GM18519 (cell line): ENCODE measurements at regions not wholly inside any gene's neighbourhood (a gene's known extent, or its start where the extent isn't known, plus 50 kb on each side); places are given as distances from the start of the nearest gene placed in this dataset.
"Not testable (repeated sequence)": the region's sequence is repeated elsewhere in the genome, so short reads cannot be mapped to it uniquely, and the experiment has no call there.

ENCODE experiments used
- ATAC-seq: cut with Tn5 transposase; IDR thresholded peaks from one replicate; pipeline ENCODE4 v1.9.1; 2021; ENCODE audit warnings: mild to moderate bottlenecking, moderate library complexity; ENCODE audit not compliant: unreplicated experiment, low FRiP score

DNA sequence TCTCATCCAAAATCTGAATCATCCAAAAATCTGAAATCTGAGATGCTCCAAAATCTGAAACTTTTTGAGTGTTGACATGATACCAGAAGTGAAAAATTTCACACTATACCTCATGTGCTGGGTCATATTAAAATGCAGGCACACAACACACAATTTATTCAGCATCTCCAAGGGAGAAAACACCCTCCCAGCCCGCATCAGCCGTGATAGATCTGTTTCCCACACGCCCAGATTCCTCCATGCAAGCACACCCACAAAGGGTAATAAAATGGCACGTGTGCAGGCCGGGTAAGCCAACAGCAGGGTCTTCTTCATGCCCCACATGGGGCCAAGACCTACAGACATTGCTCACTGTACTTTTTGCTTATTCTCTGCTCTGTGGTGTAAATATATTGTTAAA lies 173.1 kb upstream of the FERD3L start:
- ATAC-seq = no peak

DNA sequence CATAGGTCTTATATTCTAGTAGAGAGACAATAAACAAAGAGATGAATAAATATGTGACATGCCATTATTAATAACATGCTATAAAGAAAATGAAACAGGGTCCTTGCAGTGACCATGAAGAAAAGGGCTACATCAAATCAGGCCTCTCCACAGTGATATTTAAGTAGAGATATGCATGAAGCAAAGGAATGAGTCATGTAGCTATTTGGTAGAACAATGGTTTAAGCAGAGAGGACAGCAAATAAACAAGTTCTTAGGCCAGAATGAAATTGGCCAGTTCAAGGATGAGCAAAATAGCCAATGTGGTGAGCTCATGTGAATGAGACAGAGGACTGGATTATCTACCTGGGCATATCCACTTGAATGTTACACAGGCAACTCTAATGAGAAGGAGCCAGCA lies 172.2 kb upstream of the FERD3L start:
- no peak for ATAC-seq

DNA sequence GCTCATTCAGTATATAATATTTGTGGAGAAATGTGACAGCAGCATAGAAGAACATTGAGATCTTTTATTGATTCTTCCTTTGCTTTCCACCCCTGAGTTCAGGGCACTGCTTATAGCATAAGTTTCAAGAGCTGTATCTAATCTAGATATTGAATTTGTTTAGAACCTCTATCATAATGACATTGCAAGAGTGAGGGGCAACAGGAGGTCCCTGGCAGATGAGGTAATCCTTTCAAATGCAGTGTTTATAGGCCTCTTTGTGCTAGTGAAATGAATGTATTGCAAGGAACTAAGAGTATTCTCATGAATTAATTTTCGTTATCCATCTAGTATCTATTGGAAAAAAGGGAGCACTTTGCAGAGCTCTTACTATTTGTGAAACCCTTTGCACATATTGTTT lies 167.2 kb upstream of the FERD3L start:
- ATAC-seq = no peak

DNA sequence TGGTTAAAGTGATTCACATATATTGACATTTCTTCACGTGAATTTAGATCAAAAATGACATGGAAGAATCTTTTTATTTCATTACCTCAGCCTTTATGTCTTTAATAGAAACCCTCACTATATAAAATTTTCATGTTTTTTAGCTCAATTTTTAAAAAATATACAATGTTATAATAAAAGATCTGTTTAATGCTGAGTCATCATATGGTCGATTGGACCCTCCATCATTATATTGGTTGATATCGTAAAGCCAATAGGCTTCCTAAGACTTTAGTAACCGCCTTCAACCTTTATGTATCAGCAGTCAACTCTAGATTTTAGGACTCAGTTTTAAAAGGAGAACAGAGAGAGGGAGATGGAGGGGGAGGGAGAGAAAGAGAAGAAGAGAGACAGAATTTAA lies 162.3 kb upstream of the FERD3L start:
- no peak for ATAC-seq

DNA sequence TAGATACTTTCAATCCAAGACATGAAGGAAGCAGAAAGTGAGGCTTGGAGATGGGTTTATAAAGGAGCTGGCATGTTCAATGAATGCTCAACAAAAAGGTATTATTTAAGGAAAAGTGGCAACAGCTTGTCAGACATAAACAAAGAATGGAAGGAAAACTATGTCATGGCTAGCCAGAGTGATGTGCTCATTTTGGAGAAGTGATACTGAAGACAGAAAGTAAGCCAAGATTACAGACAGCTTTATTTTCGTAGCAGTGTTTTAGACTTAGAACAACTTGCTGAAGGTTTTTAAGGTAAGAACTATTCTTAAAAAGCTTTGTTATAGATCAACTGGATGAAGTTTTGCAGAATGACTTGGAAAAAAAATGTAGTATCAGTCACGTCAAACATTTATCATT lies 160.5 kb upstream of the FERD3L start:
- ATAC-seq = peak; percentile 58

DNA sequence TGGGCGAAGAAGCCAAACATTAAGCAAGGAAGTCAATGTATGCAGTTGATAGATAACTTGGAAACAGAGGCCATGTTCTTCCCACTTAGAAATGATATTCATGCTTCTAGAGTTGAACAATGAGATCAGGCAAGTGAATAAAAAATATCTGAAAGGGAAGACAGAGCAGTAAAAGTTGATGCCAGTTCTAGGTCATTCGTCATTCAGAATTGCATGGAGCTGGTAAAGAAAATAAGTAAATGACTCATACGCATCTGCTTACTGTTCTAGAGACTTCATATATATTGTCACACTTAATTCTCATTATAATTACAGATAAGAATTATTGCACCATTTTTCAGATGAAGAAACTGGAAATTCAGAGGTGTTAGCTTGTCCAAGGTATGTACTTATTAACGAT lies 158.9 kb upstream of the FERD3L start:
- no peak for ATAC-seq

DNA sequence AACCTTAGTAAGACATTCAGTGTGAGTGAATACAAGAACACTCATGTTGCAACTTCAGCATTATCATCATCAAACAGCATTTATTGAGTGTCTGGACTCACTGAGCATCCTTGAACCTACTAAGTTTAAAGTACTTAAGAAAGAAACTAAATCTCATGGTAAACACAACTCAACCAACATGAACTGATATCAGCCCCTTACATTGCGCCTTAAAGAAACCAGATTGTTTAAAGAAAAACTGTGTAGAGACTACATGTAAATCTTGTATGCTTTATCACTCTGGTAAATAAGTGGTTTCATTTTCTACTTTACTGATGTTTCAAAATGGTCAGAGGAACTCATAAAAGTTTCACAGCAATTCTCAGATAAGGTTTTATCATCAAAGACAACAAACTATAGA lies 157.5 kb upstream of the FERD3L start:
- ATAC-seq = no peak

DNA sequence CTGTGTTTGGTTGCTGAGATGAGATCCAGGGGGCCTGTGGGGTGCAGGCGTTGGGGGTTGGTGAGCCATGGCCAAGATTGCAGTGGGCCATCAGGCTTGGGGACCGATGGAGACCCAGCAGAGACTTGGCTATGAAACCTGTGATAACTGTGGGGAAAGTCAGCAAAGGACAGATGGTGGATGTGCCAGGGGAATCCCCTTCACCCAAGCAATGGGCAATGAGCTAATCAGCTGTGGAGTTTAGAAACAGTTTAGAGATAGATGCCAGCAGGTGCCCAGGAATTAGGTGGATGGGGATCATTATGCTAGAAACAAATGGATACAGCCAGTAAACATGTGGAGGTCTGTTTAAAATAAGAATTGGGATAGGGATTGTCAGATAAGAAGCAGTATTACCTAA lies 151.4 kb upstream of the FERD3L start:
- ATAC-seq = no peak

DNA sequence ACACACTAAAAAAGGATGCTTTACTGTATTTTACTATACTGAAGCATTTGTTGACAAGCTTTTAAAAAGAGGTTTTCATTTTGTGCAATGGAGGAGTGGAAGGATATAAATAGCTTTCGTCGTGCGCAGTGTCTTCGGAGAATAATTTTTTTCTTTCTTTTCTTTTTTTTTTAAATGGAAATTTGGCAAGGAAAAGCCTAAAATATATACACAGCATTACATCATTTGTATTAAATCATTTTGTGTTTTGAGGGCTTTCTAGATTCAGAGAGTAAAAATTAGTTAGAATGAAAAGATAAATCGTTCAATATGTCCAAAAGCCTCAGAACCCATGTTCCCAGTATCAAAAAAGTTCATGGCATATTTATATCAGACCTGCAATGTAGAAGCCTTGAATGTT lies 150.2 kb upstream of the FERD3L start:
- ATAC-seq = no peak

DNA sequence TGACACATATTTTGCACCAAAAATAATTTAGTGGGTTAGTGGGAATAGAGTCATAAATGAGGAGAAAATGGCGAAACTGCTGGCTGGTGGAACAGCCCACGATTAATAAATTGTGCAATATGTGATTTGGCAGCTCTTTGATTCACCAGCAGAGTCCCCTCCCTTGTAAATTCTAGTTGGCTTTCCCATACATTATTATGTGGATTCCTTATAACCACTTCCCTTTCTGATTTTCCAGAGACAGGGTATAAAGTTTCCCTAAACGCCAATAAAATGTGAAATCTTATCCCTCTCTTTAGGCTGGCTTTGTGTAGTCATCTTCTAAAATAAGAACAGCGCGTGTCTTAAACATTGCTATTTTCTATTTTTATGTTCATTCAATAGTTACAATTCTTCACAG lies 149.4 kb upstream of the FERD3L start:
- no peak for ATAC-seq

DNA sequence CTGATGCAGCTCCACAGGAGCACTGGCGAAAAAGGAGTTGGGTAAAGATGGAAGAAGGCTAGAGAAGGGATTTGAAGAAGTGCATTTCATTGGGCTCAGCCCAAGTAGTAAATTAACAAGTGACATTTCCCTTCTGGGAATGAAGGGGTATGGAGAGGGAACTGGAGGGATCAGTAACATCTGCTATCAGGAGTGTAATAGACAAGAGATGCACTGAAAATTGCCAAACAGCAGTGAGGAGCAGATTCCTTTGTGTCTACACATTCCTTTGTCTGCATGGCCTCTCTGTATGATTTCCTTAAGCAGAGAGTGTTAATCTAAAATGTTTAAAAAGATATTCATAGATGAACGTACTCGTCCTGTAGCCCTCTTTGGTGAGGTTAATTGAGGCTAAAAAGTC lies 148.2 kb upstream of the FERD3L start:
- no peak for ATAC-seq

DNA sequence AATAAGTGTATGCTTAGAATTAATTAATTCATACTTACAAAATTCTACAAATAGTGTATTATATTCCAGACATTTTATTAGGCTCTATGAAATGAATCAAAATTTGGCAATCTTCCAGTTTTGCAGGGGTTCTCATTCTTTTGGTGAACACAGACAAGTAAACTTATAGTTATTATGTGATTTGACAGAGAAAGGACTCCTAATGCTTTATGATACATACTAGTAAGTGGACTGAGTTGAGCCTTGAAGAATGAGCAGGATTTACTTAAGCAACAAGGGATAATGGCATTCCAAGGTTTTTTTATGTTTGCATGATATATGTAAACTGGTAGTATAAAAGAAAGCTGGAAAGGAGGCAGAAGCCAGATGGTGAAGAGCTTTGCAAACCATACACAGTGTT lies 145.7 kb upstream of the FERD3L start:
- no peak for ATAC-seq

DNA sequence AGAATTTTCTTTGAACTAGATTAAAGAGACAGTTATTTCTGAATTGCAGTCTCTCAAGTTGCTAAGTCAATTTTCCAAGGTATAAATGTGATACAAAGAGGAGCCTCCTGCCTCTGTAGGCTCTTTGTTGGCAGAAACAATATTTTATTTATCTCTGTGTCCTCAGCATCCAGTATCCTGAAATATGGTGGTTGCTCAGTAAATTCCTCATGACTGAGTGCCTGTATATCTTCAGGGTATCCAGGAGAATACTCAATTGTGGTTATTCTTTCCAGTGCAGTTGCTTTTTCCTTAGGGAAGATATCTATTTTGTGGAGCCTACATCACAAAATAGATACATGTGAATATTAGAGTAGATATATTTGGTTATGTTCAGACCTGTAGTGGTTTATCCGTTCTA lies 144.8 kb upstream of the FERD3L start:
- ATAC-seq = no peak

DNA sequence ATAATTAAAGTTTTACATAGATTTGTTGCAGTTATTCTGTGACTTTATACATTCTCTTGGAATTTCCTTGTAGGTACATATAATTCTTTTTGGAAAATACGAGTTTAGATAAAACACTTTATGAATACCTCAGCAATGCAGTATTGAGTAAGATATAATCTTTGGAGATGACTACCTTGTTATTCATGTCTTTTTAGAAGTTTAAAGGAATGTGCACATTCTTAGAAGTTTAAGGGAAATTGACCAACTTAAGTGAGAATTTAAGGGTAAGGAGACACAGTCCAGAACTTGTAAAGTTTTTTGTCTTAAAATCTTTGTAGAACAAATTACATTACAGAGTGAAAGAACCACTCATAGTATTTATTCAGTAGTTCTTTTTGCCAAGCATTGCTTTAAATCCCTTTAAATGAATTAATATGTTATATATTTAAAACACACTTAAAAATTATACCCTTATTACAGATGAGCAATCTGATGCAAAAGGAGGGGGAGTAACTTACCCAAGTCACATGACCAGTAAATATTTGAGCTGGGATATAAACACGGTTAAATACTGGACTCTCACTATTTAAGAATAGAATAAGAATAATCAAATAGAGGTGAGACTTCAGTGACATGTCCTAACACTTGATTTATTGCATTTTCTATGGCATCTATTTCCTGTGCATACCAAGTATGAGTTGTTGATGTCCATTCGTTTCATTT lies 139.5 kb upstream of the FERD3L start:
- no peak for ATAC-seq

DNA sequence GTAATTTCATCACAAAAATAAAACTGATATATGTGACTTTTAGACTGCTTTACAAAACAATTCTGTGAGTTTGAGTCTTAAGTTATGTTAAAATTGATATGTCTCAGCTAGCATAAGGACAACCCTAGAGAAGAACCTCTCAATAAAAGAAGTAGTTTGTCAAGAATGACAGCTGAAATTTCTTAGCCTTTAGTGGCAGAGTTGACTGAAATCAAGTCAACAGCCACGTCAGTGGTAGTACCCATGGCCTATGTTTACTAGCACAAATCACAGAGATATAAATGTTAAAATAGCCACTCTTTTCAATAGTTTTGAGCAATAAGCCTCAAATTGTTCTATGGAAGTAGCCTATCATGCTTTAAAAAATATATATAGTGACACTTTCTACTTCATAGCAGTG lies 138.9 kb upstream of the FERD3L start:
- ATAC-seq = no peak

DNA sequence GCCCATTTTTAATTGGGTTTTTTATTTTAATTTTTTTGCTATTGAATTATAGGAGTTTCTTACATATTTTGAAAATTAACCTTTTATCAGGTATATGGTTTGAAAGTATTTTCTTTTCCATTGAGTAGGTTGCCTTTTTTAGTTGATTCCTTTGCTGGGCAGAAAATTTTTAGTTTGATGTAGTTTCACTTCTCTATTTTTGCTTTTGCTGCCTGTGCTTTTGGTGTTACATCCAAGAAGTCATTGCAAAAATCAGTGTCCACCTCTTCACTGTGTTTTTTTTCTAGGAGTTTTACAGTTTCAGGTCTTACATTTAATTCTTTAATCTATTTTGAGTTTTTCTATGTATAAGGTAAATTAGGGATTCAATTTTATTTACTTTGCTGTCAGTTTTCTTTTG lies 129.8 kb upstream of the FERD3L start:
- ATAC-seq = peak; percentile 38

DNA sequence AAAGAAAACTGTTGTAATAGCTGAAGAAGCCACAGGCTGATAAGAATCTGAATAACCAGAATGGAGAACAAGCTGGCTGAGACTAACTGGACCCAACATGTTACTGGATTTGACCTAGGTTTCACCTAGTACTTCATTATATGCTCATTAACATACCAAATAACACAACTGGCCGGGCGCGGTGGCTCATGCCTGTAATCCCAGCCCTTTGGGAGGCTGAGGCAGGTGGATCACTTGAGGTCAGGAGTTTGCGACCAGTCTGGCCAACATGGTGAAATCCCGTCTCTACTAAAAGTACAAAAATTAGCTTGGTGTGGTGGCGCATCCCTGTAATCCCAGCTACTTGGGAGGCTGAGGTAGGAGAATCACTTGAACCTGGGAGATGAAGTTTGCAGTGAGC lies 127.1 kb upstream of the FERD3L start:
- ATAC-seq = not testable (repeated sequence)

DNA sequence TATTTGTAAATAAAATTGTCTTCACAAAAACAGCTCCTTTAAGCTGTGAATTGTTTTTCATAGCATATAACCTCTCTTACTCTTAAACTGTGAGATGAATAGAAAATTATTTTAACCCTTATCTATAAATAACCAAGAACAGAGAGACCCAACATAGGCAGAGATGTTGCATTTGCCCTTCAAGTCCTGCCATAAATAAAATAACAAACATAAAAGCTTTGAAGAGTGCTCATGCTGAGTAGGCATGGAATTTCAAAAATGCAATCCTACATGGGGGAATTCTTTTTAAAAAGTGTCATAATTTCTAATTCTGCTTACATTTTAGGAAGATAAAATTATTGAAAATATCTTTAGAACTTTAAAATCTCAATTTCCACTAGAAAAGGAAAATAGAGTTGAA lies 124.1 kb upstream of the FERD3L start:
- ATAC-seq = no peak

DNA sequence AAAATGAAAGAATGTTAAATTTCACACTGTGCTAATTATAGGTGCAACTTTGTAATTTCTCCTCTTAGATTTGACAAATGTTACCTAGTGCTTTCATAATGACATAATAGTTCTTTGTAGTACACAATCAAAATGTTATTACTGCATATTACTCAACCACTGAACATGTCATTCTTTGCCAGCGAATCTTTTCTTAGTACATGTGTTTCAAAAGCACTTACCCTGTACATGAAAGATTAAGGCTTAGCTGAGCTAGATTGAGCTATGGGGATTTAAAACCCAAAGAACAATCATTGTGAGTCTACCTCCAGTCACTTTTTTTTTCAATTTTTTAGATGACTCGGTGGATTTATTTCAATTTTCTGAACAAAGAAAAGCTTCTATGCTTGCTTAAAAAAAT lies 123.5 kb upstream of the FERD3L start:
- no peak for ATAC-seq

DNA sequence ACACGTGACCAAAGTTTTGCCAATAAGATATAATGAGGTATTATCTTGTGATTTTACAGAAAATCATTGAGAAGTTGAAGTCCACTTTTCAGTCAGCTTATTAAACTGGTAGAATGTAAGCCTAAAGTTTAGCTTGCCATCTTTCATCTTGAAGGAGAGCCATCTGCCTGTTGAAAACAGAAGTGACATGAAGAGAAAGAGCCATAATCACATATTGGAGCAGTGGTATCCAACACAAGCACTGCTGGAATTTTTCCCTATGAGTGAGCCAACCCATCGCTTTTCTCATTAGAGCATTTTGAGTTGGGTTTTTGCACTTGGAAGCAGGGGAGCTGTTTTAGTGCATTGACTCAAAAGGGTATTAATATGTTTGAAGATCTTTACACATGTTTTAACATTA lies 117.6 kb upstream of the FERD3L start:
- ATAC-seq = no peak

DNA sequence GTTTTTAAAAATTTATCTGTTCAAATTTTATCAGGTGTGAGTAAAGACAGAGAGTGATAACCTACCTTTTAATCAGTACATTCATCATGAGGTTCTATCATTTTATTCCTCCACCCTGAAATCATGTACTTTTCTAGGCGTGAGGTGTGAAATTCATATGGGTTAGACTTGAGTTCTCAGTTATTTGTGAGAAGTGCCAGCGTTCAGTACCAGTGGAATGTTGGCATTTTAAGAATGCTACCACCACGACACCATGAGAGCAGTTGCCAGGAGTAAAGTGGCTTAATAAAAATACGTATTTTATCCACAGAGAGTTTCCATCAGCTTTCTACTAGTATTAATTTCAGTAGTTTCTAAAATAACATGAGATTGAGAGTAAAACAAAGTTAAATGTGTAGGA lies 104.1 kb upstream of the FERD3L start:
- ATAC-seq = no peak

DNA sequence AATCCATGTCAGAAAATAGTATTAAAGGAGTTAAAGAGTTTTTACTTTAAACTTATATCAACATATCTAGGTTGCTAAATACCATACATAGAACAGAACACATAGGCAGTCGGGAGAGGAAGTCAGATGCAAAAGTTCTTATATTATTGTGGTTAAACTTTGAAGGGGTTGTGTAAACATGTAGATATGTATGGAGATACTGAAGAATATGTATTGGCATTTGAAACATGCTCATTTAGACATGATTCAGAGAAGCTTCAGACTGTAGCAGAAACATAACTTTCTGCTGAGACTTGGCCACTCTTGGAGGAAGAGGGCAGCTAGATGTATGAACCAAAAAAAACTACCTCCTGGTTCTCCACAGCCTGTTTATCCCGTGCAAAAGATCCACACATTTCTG lies 103.5 kb upstream of the FERD3L start:
- ATAC-seq = no peak

DNA sequence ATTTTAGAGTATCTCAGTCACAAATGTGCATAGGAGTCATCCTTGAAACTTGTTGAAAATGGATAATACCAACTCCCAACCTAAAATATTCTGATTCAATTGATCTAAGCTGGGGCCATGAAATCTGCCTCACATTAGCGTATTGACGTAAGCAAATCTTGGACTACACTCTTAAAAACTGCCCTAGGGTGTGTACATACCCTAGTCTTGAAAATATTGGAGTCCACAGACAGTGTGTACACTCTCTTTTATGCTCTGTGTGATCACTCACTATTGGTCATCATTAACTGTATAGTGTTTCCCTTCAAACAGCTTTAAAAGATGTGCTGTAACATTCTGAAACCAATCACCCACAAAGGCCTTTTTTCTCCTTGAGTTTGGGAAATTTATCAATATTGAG lies 102.9 kb upstream of the FERD3L start:
- ATAC-seq = no peak
